HG02943 (cell line): ENCODE measurements at regions not wholly inside any gene's neighbourhood (a gene's known extent, or its start where the extent isn't known, plus 50 kb on each side); places are given as distances from the start of the nearest gene placed in this dataset.

Source experiments
- ATAC-seq: cut with Tn5 transposase; IDR thresholded peaks from one replicate; pipeline ENCODE4 v1.9.1; 2021; ENCODE audit warnings: mild to moderate bottlenecking, low read depth, moderate library complexity; ENCODE audit not compliant: unreplicated experiment

- ATAC-seq, result no peak
These were observed 166.9 kb downstream of the SOCS6 start for GRCh38 chr18:70455731-70456130.

DNA sequence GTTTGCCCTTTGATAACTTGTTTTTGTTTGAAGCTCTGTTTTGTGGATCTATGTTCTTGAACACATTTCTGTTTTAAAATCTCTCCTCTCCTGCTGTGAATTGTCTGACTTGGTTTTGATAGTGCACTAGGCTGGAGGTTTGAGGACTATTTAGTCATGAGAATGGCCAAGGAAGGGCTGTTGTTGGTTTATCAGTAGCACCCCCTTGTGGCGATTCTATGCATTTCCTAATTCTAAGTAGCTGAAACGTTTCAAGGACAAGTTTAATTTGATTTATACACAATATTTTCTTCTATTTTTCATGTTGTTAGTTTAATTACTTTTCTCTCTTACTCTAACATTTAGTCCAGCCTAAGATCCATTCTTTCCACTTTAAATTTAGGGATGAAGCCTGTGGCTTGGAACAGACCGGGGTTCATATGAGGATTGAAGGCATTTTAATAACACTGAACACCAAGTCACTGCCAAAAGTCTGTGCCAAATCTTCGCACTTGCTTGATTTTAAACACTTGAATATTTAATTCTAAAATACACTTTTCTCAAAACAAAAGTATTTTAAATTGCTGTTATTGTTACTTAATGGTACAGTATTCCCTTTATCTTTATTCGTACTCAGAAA lies 166.0 kb downstream of the SOCS6 start:
- ATAC-seq, result peak; percentile 90

DNA sequence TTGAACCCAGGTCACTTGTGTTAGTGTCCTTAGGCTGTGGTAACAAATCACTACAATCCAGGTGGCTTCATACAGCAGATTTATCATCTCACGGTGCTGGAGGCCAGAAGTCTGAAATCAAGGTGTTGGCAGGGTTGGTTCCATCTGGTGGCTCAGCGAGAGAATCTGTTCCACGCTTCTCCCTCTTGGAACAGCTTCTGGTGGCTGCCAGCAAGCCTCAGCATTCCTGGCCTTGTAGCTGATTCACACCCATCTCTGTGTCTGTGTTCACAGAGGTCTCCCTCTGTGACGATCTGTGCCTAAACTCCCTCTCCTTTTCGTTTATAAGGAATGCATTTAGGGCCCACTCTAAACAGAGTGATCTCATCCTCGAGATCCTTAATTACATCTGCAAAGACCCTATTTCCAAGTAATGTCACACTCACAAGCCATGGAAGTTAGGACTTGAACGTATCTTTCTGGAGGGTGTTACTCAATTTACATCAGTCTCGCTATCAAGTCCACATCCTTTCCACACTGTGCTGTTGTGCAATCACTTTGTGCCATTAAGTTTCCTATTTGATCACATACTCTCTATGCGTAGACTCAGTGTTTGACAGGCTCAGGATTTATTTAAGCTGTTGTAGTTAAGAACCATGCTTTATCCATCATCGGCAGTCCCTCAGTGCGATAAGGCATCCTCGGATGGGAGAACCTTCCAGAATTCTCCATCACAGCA lies 164.4 kb downstream of the SOCS6 start:
- no peak for ATAC-seq

DNA sequence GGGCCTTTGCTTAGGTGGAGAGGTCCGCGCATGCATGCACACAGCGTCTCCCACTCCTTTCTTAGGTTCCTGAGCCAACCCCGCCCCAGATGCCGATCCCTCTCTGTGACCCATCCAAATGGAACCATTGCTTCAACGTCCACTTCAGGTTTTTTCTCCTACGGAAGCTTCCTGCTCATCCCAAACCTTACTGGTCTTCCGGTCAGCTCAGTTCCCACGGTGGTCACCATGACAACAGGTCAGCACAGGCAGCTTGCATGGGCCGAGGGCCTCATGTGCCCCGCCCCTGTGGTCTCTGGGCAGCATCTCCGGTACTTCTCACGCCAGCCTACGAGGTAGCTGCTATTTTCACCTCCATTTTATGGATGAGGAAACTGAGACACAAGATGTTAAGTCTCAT lies 163.7 kb downstream of the SOCS6 start:
- ATAC-seq, result no peak

DNA sequence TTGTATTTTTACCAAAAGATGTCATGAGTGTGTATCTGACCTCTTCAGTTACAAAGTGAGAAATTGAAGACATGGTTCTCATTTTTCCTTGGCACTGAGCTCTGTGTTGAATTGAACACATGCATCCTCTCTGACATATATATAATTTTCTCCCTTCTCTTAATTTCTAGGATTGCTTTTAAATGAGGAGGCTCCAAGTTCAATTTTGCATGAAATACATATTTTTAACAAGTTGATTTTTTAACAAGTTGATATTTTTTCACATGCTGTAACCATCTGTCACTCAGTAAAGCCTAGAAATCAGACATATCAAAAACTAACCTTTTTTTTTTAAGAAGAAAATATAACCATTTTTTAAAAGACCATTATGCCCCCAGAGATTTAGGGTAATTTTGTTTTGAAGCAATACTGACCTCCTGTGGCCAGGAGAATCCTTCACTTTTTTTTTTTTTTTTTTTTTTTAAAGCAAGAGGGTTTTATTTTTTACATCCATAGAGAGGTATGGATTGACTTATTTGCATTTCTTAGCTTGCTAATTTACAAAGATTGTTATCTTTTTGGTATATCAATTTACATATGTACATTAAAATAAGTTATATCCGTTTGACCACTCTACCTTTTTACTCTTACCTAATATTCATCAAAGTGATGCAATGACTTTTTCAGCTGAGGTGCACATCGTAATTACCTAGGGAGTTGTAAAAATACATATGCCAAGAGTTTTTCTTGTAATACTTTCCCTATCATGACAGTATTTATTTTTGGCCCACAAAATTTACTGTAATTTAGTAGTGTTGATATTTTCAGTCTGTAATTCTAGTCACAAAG lies 161.8 kb downstream of the SOCS6 start:
- no peak for ATAC-seq

DNA sequence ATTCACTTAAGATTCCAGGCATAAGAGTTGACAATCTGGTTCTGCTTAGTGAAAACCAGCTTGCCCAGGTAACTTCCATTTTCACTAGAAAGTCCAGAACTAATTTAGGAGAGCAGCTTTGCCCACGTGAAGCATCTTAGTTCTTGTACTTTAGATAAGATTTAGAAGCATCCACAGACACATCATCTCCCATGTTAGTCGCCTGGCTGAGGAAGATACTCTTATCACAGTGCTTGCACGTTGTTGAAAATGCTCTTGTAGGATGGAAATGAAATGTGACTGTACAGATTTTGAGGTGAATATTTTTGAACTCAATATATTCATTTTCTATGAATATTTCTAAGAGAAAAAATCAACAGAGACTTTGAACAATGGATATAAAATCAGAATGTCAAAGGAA lies 159.7 kb downstream of the SOCS6 start:
- no peak for ATAC-seq

- no peak for ATAC-seq
These were observed 157.2 kb downstream of the SOCS6 start for GRCh38 chr18:70446063-70446462.

GRCh38 chr18:70442933-70443332 lies 154.1 kb downstream of the SOCS6 start:
- ATAC-seq, result no peak

DNA sequence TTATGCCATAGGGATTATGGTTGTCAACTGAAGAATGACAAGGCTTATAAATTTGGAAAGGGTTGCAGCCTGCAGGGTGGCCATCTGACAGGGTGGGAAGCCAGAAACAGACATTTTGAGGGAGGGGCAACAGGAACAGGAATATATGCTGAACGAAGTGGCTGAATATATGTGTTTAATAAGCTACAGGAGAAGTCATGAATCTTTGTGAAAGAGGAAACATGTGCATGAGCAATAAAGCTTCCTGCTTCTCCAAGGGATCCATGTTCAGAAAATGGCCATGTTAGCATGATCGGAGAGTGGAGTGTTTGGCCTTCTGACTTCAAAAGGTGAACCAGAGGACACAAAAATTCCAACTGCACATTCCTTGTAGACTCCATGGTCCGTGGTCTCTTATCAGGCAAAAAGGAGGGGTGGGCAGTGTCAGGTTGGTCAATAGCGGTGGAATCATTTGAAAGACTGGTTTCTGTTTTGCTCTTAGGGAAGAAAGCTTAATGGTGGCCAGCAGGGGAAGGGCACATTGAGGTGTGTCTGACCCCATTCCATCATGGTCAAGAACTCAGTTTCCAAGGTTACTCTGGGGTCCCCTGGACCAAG lies 144.1 kb downstream of the SOCS6 start:
- no peak for ATAC-seq

- ATAC-seq, result no peak
These were observed 142.4 kb downstream of the SOCS6 start for GRCh38 chr18:70431203-70431624.

DNA sequence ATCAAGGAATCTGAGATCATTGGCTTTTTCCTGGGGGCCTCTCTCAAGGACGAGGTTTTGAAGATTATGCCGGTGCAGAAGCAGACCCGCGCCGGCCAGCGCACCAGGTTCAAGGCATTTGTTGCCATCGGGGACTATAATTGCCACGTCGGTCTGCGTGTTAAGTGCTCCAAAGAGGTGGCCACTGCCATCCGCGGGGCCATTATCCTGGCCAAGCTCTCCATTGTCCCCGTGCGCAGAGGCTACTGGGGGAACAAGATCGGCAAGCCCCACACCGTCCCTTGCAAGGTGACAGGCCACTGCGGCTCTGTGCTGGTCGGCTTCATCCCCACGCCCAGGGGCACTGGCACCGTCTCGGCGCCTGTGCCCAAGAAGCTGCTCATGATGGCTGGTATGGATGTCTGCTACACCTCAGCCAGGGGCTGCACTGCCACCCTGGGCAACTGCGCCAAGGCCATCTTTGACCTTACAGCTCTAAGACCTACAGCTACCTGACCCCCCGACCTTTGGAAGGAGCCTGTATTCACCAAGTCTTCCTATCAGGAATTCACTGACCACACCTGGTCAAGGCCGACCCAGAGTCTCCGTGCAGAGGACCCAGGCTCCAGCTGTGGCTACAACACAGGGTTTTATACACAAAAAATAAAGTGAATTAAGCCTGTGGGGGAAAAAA lies 141.8 kb downstream of the SOCS6 start:
- ATAC-seq, result no peak

GRCh38 chr18:70429847-70430500 lies 141.1 kb downstream of the SOCS6 start:
- no peak for ATAC-seq

DNA sequence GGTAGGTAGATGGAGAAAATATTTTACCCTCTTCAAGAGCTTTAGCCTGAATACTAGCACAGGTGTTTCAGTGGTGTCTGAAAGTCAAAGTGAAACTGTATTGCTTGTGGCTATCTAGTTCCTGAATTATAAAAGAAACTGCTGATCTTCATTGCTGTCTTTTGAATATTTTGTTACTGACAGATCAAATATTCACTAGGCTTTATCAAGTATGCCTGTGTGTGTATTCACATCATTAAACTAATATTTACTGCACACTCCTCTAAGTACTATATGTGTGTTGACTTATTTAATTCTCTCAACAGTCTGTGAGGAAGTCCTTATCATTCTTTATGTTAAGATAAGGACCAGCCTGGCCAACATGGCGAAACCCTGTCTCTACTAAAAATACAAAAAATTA lies 139.6 kb downstream of the SOCS6 start:
- ATAC-seq, result peak; percentile 99

DNA sequence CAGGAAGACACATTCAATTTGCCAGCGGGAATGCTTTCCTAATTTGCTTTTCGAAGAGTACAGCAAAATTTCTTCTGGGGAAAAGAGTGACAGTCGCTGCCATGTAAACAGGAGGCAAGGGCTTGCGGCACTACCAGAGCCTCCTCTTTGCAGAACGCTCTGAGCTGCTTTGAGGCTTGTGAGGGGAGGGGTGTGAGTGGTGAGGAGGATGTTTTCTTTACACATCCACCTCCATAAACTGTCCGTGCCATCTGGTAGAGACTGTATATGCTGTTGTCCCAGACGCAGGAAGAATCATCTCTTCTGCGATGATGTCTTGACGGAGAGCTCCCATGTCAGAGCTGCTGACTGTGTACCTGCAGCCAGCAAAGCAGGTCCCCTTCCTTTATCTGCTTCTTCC lies 138.0 kb downstream of the SOCS6 start:
- no peak for ATAC-seq

- ATAC-seq, result no peak
These were observed 136.4 kb downstream of the SOCS6 start for GRCh38 chr18:70425236-70425635.

GRCh38 chr18:70423988-70424387 lies 135.1 kb downstream of the SOCS6 start:
- no peak for ATAC-seq

- no peak for ATAC-seq
These were observed 134.3 kb downstream of the SOCS6 start for GRCh38 chr18:70423120-70423519.

DNA sequence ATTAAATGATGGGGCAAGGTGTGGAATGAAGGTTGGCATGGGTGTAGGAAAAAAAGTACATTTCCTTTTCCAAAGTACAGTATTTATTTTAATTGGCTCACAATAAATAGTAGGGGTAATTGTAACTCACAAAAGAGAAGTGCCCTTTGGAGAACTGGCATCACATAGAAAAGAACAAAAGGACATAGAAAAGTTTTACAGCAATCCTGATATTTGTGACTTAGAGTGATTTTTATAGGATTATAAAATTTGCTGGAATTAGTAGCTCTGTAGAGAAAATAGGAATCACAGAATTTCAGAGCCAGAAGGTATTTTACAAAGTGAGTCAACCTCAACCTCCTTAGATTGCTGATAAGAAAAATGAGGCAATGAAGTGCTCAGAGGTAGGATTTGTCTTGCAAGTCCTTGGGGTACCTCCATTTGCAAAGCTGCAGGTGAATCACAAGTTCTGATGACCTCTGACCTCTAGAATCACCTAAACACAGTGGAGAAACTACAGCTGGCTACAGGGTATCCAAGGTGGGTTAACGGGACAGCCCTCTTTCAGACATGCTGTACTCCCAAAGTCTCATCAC lies 133.6 kb downstream of the SOCS6 start:
- ATAC-seq, result no peak

DNA sequence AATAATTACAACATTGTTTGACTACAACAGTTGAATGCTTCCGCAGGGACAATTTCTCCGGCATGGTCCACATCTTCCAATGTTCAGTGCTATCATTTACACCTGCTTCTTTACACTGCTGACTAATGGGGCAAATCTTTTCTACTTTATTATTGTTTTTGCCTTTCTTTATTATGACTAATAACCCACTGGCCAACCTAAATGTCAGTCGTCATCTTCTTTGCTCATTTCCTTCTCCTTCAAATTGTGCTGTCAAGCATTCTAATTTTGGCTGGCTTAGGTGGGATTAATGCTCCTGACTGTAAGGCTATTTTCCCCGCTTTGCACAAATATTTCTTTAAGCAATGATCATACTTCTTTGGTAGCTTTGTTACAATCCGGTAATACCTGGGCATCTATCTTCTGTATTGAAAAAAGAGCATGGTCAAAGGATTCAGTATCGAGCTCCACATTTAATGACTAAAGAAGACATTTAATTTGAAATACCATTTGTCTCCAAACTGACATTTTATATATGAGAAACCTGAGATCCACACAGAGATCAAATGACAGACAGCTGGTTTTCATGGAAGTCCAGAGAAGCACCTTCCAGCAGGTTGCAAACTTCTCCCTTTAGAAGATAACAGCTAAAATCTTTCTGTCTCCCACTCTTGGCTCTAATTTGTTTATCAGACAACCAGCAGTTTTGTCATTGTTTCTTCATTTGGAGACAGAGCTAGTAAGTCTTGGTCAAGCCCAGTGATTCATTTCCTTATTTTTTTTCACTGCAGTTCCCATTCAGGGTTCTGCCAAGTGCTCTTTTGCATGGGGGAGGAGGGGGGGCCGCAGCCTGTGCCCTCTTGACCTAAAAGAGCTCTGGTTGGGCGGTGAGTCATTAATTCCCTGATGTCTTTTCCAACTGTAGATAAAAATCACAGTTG lies 132.9 kb downstream of the SOCS6 start:
- ATAC-seq, result no peak
